NOMO-1 treated with dmso at 0.1 percent for 144 hours (cell line): ENCODE measurements at regions not wholly inside any gene's neighbourhood (a gene's known extent, or its start where the extent isn't known, plus 50 kb on each side); places are given as distances from the start of the nearest gene placed in this dataset.
"Not testable (repeated sequence)": the region's sequence is repeated elsewhere in the genome, so short reads cannot be mapped to it uniquely, and the experiment has no call there.

ENCODE experiments used
- DNase-seq: peaks from one replicate; lab custom pipeline; 2025; ENCODE audit not compliant: unreplicated experiment; lab: John Stamatoyannopoulos, UW

DNA sequence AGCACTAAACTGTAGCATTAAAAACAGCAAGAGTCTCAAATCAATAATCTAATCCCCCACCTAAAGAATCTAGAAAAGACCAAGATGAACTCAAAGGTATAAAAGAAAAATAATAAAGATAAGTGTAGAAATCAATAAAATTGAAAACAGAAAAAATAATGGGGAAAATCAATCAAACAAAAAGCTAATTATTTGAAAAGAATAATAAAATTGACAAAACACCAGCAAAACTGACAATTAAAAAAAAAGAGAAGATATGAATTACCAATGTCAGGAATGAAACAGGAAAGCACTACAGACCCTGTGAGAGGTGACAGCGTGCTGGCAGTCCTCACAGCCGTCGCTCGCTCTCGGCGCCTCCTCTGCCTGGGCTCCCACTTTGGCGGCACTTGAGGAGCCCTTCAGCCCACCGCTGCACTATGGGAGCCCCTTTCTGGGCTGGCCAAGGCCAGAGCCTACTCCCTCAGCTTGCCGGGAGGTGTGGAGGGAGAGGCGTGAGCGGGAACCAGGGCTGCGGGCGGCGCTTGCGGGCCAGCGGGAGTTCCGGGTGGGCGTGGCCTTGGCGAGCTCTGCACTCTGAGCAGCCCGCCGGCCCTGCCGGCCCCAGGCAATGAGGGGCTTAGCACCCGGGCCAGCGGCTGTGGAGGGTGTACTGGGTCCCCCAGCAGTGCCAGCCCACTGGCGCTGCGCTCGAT is 105.3 kb upstream of the HEY2 start:
- not testable (repeated sequence) for DNase-seq

DNA sequence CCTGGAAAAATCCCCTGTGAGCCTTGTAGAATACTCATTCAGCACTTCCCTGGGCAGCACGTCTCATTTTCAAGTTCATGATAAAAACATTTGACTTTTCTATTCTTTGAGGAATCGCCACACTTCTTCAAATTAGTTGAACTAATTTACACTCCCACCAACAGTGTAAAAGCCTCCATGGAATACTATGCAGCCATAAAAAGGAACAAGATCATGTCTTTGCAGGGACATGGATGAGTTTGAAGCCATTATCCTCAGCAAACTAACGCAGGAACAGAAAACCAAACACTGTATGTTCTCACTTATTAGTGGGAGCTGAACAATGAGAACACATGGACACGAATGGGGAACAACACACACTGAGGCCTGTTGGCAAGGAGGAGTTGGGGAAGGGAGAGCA is 102.0 kb upstream of the HEY2 start:
- DNase-seq: no peak

DNA sequence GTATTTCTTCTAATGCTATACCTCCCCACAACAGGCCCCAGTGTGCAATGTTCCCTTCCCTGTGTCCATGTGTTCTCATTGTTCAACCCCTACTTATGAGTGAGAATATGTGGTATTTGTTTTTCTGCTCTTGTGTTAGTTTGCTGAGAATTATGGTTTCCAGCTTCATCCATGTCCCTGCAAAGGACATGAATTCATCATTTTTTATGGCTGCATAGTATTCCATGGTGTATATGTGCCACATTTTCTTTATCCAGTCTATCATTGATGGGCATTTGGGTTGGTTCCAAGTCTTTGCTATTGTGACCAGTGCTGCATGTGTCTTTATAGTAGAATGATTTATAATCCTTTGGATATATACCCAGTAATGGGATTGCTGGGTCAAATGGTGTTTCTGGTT is 95.7 kb upstream of the HEY2 start:
- DNase-seq: not testable (repeated sequence)

DNA sequence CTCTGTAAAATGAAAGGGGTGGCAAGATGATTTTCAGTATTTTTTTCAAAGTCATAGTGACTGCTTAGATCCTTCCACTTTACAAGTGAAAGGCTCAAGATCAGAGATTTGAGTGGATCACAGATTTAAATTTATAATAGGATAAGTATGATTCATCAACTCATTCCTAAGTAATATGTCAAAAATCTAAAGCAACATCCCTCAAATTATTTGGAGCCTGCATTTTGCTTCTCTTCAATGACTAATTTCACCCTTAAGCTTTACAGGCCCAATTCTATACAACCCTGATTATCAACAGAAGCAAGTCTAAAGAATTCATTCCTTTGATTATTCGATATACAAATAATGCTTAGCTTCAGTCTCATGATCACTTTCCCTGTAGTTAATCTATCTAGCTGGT is 93.9 kb upstream of the HEY2 start:
- DNase-seq: no peak

DNA sequence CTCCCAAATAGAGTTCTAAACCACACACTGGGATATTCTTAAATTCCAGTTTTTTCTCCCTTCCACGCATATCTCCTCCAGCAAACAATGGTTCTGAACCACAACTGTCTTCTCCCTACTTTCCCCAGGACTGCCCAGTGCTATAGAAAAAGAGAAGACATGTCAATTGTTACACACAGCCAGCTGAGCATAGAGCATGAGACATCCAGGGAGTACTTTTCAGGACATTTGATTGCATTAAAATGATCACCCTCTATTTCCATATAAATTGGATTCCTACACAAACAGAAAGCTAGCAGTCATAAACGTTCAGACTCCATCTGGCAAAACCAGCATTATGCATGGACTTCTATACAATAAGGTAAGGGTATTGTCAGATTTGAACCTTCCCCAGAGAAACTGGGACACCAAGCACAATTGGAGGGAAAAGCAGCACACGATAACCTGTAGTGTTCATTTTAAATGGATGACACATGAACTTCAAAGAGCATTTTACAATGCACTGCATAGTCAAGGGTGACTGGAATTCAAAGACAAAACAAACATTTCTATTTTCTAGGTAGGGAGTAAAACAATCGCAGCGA is 93.1 kb upstream of the HEY2 start:
- no peak for DNase-seq

DNA sequence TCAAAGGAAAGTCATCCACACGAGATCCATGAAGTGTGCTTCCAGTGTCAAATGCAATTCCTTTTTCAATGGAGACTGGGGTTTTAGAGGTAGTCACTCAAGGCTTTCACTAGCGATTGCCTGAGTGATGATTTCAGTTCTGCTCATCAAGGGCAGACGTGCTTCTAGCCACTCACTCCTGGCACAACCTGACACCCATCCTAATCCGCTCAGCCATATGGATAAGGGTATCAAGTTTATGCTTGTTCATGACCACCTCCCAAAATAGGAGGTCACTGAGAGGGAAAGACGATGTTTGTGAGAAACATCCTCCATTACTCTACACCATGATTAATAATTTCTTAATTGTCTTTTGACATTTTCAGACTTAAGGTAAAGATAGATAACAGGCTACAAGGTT is 91.3 kb upstream of the HEY2 start:
- no peak for DNase-seq

DNA sequence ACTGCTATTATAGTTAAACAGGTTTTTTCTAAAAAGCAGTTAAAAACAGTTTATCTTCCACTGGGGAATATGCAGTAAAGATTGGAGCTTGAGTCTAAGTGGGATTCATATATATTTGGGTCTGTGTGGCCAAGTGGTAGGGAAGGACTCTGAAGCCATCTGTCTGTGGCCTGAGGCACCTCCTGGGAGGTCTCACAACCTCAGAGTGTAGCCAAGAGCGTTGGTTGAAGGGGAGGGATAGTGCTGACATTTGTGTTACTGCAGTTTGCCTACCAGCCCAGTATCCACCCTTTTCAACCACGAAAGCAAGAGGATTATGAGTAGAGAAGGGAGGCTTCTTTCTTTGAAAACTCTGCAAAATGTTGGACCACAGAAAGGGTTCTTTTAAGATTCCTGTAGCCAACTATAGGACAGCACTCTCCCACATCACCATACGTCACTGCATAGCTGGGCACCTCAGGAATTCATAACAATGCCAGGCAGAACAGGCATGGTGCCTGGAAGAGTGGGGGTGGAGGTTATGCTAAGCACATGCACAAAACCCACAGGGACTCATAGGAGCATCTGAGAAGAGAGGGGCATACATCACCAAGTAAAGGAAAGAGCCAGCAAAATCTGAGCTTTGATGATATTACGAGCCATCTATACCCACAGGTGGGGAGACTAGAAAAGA is 90.5 kb upstream of the HEY2 start:
- no peak for DNase-seq

DNA sequence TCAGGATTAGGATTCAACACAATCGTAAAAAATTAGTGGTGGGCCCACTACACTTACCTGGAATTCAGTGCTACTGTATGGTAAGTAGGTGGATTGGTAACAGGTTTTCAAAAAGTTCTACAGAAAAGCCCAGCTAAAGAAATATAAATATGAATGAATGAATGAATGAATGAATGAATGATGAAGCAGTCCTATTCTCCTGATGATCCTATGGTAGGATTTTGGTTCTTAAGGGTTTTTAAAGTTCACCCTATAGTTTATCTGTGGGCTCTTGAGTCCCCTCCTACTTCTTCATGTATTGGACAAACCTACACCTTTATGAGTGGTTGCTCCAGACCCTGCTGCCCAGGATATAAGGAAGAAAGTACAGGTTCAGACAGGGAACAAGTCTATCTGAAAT is 89.5 kb upstream of the HEY2 start:
- no peak for DNase-seq

DNA sequence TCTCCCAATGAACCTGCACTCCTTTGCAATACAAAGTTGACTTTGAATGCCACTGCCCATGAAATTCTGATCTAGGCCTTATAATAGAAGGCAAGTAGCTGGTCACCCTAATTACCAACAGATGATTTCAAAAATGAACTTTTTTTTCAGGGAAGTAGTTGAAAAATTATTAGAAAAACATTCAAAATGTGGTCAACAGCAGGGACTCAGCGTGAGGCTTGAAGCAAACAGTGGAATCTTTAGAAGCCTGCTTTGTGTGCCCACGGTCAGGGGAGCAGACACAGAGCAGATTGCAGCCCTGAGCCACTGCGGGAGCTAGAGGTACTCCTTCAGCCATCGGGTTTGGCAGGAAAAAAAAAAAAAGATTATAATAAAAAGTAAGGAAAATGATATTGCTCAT is 87.1 kb upstream of the HEY2 start:
- DNase-seq: no peak

DNA sequence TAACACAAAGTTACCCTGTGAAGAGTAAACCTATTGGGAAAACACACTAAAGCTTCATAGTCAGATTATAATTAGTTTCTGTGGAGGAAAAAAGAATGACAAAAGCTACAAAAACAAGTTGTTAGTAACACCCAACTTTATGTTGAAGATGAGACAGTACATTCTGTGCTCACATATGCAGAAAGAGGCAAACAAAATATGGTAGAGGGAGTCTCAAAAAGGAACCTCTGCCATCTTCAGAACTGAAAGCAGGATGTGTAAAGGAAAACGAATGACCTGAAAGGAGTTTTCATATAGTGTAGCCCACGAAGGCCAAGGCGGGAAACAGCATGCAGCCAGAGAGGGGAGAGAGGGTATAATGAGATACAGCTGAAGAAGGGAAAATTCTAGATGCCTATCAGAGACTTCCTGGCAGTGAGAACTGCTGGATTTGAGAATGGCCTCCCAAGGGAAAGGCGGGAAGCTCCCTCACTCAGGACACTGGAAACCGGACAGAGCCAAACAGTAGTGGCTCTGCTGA is 84.1 kb upstream of the HEY2 start:
- no peak for DNase-seq

DNA sequence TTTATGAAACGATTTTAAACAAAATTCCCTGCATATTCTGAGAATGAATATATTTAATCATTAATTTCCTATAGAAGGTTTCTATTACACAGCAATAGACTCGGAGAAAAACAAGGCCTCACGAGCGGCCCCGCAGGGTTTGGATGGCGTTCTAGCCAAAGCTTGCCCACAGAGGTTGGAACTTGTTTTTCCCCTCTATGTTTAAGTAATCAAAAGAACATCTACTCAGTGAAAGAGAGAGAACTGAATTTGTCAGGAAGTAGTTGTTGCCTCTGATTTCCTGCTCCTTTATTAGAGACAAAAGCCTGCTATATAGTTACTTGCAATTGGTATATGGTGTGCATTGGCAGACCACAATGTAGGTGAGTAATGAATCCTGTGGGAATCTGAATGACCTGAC is 82.1 kb upstream of the HEY2 start:
- no peak for DNase-seq

DNA sequence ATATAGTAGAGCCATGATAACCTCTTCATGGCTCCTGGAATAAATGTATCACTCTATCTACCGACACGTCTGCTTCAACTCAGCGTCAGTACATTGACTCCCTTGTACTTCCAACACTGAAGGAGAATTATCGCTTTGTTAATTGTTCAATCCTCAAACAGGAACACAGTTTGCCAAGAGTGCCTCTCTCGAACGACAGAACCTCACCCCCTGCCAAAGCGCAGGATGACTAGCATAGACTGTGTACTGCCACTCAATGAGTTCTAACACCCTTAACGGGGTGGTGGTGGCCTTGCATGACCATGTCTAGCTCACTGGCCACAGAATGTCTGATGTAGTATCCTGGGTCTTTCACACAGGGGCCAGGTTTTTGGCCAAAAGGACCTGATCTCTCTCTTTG is 81.4 kb upstream of the HEY2 start:
- DNase-seq: no peak

DNA sequence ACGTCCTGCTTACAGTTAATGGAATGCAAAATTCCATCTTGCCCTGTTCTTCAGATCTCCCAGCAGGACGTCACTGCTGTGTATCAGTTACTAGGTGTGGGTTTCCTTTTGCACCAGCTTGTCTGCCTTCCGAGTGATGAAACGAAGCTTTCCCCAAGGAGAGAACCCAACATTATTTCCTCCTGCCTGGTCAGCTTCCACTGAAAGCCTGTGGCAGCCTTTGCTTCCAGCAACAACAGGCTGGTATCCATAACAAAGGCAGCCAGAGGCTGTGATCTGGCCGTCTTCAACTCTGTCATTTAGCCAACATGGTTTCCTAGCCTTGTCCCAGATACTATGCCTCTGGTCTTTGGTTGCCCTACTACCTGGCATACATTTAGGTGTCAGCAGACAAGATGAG is 78.9 kb upstream of the HEY2 start:
- no peak for DNase-seq

DNA sequence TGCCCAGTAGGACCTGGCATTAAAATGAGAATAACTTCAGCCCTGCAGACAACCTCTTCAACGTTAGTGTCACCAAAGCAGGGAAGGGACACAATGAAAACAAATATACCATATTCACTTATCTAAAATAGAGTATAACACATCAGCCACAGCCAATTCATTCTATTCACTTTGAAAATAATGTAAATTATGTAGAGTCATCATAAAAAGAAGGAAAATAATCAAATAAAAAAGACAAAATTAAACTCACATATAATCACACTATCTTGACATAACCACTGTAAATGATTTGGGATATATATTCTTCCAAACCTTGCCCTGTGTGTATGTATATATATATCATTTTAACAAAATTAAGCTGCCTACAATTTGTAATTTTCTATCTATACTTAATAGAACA is 78.1 kb upstream of the HEY2 start:
- DNase-seq: no peak

DNA sequence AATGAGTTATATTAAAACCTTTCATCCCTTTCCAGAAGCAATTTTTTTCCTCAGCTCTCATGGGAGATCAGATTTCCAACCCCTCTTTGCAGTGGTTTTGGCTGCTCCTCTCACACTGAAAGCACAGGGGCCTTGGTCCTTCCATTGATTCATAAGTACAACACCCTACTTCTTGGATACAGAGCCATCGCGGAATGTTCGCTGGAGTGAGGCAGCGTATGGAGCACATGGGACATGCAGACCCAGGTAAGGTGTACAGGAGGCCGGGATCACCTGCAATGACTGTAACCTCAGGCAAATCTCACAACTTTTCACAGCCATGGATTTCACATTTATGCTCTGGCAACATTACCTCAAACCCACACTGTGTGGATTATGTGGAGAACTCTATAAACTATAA is 75.2 kb upstream of the HEY2 start:
- DNase-seq: no peak

DNA sequence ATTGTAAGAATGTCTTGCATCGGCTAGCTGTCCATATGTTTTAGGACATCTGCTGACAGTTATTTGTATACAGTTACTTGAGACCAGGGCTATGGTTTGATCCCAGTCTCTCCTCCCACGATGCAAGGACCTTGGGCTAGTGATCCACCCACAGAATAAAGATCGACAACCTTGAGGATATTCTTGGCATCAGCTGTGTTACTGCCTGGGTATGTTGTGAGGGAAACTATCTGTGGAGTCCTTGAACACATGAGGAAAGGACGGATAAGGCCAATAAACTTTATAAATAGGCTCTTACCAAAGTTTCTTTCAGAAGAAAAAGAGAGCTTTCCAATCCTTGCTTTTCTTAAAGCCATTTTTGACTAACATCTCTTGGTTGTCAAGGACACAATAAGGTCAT is 70.8 kb upstream of the HEY2 start:
- DNase-seq: no peak

DNA sequence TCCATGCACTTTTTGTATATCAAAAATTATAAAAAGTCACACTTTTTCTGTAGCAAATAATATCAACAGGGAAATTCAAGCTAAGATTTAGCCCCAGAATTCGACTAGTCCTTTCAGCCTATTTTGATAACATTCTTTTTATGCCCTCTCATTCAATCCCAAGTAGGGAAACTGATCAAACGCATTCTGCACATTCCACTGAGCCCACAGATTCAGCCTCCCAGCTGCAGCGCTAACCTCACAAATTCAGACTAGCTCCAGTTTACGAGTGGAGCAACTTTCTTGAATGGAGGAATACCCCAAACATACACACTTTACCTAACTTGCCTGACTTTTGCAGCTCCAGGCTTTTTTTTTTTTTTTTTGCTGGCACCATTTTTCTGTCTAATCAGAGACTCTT is 70.3 kb upstream of the HEY2 start:
- no peak for DNase-seq

DNA sequence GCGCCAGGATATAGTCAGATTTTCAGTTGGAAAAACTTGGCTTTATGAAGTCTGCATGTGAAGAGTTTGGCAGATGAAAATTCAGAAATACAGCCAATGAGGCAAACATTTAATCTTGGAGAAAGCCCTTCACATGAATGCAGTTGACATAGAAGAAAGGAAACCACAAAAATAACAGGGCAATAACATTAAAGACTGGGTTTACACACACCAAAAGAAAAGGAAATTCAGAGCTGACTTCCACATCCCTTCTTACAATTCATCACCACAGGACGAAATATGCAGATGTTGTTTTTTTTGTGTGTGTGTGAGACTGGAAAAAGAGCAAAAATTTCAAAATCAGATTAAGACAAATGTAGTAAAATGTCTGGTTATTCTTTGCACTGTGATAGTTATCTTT is 69.8 kb upstream of the HEY2 start:
- no peak for DNase-seq

DNA sequence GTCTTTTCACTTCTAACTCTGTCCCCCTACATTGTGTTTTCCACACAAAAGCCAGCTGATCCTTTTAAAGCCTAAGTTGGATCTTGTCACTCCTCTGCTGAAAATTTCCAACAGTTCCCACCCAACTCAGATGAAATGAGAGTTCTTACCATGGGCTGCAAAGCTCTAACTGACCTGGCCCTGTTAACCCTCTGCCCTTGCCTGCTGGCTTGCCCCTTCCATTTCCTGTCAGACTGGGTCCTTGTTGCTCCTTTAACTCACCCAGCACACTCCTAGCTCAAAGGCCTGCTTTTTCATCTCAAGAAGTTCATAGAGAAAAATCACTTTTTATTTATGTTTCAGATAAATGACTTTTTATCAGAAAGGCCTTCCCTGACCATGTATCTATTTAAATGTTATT is 66.5 kb upstream of the HEY2 start:
- no peak for DNase-seq

DNA sequence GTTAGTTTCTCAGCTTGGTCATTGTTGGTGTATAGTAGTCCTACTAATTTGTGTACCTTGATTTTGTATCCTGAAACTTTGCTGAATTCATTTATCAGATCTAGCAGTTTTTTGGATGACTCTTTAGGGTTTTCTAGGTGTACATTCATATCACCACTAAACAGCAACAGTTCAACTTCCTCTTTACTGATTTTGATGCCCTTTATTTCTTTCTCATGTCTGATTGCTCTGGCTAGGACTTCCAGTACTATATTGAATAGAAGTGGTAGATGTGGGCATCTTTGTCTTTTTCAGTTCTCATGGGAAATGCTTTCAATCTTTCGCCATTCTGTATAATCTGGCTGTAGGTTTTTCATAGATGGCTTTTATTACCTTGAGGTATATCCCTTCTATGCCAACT is 61.3 kb upstream of the HEY2 start:
- no peak for DNase-seq

DNA sequence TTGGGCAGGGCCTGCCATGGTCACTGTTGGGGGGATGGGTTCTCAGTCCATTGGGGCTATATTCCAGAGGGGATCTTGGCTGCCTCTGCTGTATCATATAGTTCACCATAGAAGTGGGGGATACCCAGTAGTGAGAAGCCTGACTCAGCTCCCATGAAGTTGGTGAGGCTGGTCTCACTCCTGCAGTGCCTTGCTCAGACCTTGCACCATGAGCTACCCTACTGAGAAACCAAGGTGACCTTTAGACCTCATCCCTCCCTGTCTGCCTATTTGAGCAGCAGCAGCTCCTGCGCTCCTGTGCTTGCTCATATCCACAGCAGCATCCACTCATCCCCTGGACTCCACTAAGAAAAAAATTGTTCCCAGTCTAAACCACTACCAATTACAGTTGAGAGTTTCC is 56.0 kb upstream of the HEY2 start:
- no peak for DNase-seq

DNA sequence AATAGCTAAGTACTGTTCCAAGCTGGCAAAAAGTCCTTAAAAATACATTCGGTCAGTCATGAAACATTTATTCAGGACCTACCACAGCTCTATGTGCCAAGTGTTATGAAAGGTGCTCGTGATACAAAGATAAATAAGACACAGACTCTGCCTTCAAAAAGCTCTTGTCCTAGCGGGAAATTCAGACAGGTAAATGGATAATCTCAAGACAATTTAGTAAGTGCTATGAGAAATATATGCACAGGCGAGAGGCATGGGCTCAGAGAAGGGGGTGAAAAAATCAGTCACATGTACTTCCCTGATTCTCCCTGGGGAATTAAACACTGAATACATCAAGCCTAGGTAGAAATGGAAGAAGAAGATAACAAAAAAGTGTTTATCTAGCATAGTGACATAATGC is 49.8 kb upstream of the HEY2 start:
- DNase-seq: no peak
